ENCODE measurements at regions not wholly inside any gene's neighbourhood (a gene's known extent, or its start where the extent isn't known, plus 50 kb on each side); places are given as distances from the start of the nearest gene placed in this dataset.

- no peak for DNase-seq (ENCODE audit: low read depth in 4 of 4, low spot score in 2 of 4)
Observed at GRCh38 chr12:3972576-3972975, 99.4 kb upstream of the PARP11 start.

GRCh38 chr12:3968523-3968922, 95.3 kb upstream of the PARP11 start:
- no peak for DNase-seq (ENCODE audit: low read depth in 4 of 4, low spot score in 2 of 4)

- no peak for DNase-seq (ENCODE audit: low read depth in 4 of 4, low spot score in 2 of 4)
Observed at GRCh38 chr12:3967556-3968160, 94.5 kb upstream of the PARP11 start.

GRCh38 chr12:3966376-3966775, 93.2 kb upstream of the PARP11 start:
- no peak for DNase-seq (ENCODE audit: low read depth in 4 of 4, low spot score in 2 of 4)

DNA sequence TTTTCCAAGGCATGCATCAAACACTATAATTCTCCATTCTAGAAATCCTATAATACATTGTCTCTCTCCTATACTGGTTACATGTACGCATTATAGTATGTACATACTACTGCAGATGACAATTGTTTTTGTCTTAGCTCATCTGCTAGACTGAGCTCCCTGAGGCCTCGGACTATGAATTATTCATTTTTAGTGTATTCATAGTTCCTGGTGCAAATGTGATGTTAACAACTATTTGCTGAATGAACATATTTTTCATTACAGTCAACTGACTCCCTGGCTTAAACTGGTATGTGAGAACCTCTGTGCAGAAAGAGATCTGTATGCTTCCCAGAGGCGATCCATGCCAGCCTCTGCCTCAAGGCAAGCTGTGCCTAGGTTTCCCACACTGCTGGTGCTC, 91.8 kb upstream of the PARP11 start:
- DNase-seq (ENCODE audit: low read depth in 4 of 4, low spot score in 2 of 4), result no peak

DNA sequence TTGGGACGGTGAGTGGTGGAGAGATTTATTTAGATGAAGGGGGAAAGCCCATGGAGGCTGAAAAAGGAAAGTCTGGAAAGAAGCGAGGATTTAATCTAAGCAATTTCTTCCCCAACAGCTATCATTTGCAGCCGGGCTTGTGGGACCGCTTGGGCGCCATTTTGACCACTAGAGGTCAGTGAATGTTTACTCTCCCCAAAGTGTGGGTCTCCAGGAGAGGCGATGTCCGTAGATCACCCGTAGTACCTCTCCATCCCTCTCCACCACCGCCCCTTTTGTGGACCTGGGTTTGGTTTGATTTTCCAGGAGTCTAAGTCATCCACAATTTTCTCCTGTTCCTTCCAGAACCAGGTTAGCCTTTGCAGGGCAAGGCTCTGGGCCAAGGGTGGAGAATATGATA, 91.2 kb upstream of the PARP11 start:
- DNase-seq (ENCODE audit: low read depth in 4 of 4, low spot score in 2 of 4), result no peak

- no peak for DNase-seq (ENCODE audit: low read depth in 4 of 4, low spot score in 2 of 4)
Observed at GRCh38 chr12:3962631-3963483, 89.7 kb upstream of the PARP11 start.

DNA sequence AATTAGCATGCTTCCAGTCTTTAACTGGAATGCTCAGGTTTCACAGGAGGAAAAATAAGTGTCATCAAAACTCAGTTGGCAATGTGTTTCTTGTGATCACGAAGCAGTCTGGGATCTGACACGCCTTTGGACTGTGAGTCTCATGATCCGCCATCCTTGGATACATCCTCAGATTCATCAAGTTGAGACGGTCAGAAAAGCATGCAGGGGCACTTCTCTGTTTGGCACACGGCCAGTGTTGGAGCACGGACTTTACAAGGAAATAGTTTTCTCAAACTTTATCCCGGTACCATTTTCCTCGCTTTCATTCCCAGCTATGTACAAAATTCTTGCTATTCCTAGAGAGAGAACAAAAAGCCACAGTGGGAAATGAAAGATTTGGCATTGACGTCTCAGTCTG, 88.4 kb upstream of the PARP11 start:
- DNase-seq (ENCODE audit: low read depth in 4 of 4, low spot score in 2 of 4), result no peak

DNA sequence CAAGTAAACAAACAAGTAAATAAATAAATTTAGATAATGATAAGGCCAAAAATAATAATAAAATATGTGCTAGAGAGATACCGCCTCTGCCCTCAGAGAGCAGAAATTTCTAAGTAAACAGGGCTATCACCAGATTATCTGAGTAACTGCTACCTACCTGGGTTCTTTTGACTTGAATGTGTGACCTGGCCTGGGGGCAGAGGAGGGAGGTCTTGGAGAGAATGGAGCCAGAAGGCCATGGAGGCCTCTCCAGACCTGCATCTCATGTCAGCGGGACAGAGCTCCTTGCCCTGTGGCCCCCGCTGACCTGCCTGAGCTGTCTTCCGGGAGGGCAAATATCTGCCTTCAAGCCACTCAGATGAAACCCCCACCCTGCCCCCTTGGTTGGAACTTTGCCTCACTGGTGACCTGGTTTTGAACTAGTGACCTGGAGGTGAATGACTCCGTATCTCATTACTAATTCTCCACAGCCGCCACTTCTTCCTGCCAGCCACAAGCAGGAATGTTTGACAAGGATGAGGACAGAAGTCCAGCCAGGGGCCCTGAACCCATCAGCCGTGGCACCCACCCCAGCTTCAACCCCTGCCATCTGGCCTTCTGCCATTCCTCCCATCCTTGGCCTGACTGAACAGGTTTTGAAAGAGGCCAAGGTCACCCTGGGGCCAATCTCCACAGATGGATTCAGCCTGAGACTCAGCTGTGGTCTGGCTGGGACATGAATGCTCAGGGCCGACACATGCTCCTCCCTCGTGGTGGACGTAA, 86.8 kb upstream of the PARP11 start:
- no peak for DNase-seq (ENCODE audit: low read depth in 4 of 4, low spot score in 2 of 4)

GRCh38 chr12:3958534-3958933, 85.3 kb upstream of the PARP11 start:
- DNase-seq (ENCODE audit: low read depth in 4 of 4, low spot score in 2 of 4), result no peak

GRCh38 chr12:3951380-3952135, 78.4 kb upstream of the PARP11 start:
- no peak for DNase-seq (ENCODE audit: low read depth in 4 of 4, low spot score in 2 of 4)

- DNase-seq (ENCODE audit: low read depth in 4 of 4, low spot score in 2 of 4), result no peak
Observed at GRCh38 chr12:3950714-3951320, 77.6 kb upstream of the PARP11 start.

GRCh38 chr12:3947781-3948180, 74.6 kb upstream of the PARP11 start:
- DNase-seq (ENCODE audit: low read depth in 4 of 4, low spot score in 2 of 4), result no peak

GRCh38 chr12:3945671-3946070, 72.5 kb upstream of the PARP11 start:
- DNase-seq (ENCODE audit: low read depth in 4 of 4, low spot score in 2 of 4), result no peak

GRCh38 chr12:3944620-3945019, 71.4 kb upstream of the PARP11 start:
- no peak for DNase-seq (ENCODE audit: low read depth in 4 of 4, low spot score in 2 of 4)

GRCh38 chr12:3938042-3938544, 64.9 kb upstream of the PARP11 start:
- no peak for DNase-seq (ENCODE audit: low read depth in 4 of 4, low spot score in 2 of 4)

DNA sequence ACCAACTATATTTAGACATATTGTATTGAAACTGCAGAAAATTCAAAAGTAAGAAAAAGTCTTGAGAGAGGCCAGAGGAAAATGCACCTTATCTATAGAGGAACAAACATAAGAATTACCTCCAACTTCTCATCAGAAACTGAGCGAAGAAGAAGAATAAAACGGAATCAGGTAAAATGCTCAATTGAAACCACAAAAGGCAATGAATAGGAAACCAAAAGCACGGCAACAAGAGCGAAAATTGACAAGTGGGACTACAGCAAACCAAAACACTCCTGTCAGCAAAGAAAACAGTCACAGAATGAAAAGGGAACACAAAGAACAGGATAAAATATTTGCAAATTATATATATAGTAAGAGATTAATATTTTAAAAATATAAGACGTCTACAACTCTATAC, 61.9 kb upstream of the PARP11 start:
- no peak for DNase-seq (ENCODE audit: low read depth in 4 of 4, low spot score in 2 of 4)

- DNase-seq (ENCODE audit: low read depth in 4 of 4, low spot score in 2 of 4), result no peak
Observed at GRCh38 chr12:3933819-3934192, 60.6 kb upstream of the PARP11 start.

DNA sequence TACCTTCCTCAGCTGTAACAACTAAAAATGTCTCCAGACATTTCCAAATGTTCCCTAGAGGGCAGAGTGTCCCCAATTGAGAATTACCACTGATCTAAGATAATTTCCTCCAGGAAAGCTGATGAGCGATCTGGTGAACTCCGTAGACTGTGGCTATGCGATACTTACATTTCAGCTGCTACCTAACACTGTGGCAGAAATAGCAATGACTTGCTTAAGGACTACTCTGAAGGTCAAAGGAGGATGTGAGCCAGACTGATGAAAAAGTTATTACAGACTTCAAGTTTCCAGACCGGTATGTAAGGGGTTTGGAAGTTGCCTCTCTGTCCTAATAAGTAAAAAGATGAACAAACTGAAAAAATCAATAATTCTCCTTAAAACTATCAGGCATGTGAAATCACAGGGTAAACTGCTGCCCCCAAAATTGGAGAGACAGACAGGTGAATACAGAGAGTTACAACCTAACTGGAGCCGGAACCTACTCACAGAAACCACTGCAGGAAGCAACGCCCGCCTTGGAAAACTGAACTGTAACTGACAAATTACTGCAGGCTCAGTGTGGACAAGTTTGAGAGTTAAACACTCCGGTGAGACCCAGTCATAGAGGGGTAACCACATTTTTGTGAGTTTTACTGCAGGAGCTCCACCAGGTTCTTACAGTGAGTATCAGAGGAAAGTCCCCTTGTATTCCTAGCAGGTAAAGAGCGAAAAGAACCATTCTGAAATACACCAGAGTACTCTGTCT, 60.0 kb upstream of the PARP11 start:
- DNase-seq (ENCODE audit: low read depth in 4 of 4, low spot score in 2 of 4), result no peak

DNA sequence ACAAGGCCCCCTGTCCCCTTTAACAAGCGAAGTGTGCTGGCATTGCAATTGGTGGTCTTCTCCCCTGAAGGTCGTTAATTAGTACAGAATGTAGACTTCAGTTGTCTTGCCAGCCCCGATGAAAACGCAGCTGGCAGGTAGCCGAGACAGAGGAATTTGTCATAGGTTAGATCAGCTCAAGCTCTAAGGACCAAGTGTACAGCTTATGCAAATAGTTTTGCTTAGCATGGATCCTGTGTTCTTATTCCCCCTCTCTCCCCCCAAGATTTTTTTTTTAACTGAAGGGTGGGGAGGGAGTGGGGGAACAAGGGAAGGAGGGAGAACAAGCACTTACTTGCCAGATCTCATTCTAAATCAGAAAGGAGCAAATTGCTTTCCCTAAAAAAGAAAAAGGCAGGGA, 58.6 kb upstream of the PARP11 start:
- no peak for DNase-seq (ENCODE audit: low read depth in 4 of 4, low spot score in 2 of 4)

Measured in left renal cortex interstitium (tissue), 4 donors.